ENCODE measurements at regions not wholly inside any gene's neighbourhood (a gene's known extent, or its start where the extent isn't known, plus 50 kb on each side); places are given as distances from the start of the nearest gene placed in this dataset.

- Histone ChIP-seq H3K4me2 (replicated peaks; ENCODE audit: extremely low read depth, low read length, poor library complexity, severe bottlenecking) (no peak overlapping the region), H3K4me3 (replicated peaks in 1 of 3; ENCODE audit: low read depth in 2 of 3, low read length in 3 of 3) (no peak overlapping the region), H3K27me3 (ENCODE audit: control insufficient read depth in 2 of 2, insufficient read depth in 2 of 2, low read length in 2 of 2) (peaks cover 56 to 93% of the 10 kb centered on the region in 2 donors), H4K20me1 (ENCODE audit: insufficient read depth, low read length) (no peaks in the 10 kb centered on the region), H3K9ac (ENCODE audit: insufficient read depth, low read length, poor library complexity, severe bottlenecking) (no peak overlapping the region), H2AFZ (ENCODE audit: insufficient read depth, low read depth, low read length, poor library complexity, severe bottlenecking) (no peak overlapping the region), H3K27ac (ENCODE audit: low read depth in 1 of 2, low read length in 2 of 2) (no peak overlapping the region), H3K9me3 (replicated peaks in 1 of 2; ENCODE audit: control insufficient read depth in 1 of 2, insufficient read depth in 1 of 2, low read length in 2 of 2) (peaks cover 5 to 11% of the 10 kb centered on the region in 2 donors), H3K4me1 (ENCODE audit: control insufficient read depth in 1 of 2, insufficient read depth in 2 of 2, low read length in 2 of 2) (peaks cover 13 to 17% of the 10 kb centered on the region in 2 donors), H3K36me3 (replicated peaks in 1 of 2; ENCODE audit: control insufficient read depth in 1 of 2, insufficient read depth in 2 of 2, low read length in 2 of 2) (no peaks in the 10 kb centered on the region), H3K79me2 (ENCODE audit: insufficient read depth, low read length) (no peaks in the 10 kb centered on the region)
- Mint-ChIP-seq H3K9me3 (peaks cover 4 to 13% (median 10%) of the 10 kb centered on the region in 7 donors), H3K4me1 (peaks cover 25% of the 10 kb centered on the region), H3K36me3 (no peaks in the 10 kb centered on the region), H3K27ac (peak overlapping the region in 1 of 7 donors; percentile 57), H3K4me3 (no peak overlapping the region), H3K27me3 (ENCODE audit: low read depth in 3 of 3) (peaks cover 75 to 91% (median 88%) of the 10 kb centered on the region in 3 donors)
- 98% methylated on average over 5 of the region's 6 CpGs for WGBS (ENCODE audit: insufficient coverage)
- DNase-seq, result no peak
- intact Hi-C loops (cut with micrococcal nuclease), result no loop called here
- no peak for TF ChIP-seq CTCF (IDR thresholded peaks at IDR 0.05)
These were observed 108.9 kb upstream of the PROK2 start for GRCh38 chr3:71893702-71894479.

- peak overlapping the region in 1 of 2 donors; percentile 55 for H3K4me3 Mint-ChIP-seq
- peaks cover 4 to 13% (median 10%) of the 10 kb centered on the region in 7 donors for H3K9me3 Mint-ChIP-seq
- H2AFZ ChIP-seq (ENCODE audit: insufficient read depth, low read depth, low read length, poor library complexity, severe bottlenecking), result no peak overlapping the region
- intact Hi-C loops (cut with micrococcal nuclease), result no loop called here
- H3K36me3 Mint-ChIP-seq, result no peaks in the 10 kb centered on the region
- H3K4me2 ChIP-seq (replicated peaks; ENCODE audit: extremely low read depth, low read length, poor library complexity, severe bottlenecking), result no peak overlapping the region
- no peak for TF ChIP-seq CTCF (IDR thresholded peaks at IDR 0.05)
- H3K4me1 Mint-ChIP-seq, result peaks cover 25% of the 10 kb centered on the region
- H4K20me1 ChIP-seq (ENCODE audit: insufficient read depth, low read length), result no peaks in the 10 kb centered on the region
- peaks cover 74 to 91% (median 86%) of the 10 kb centered on the region in 3 donors for H3K27me3 Mint-ChIP-seq (ENCODE audit: low read depth in 3 of 3)
- peaks cover 53 to 93% of the 10 kb centered on the region in 2 donors for H3K27me3 ChIP-seq (ENCODE audit: control insufficient read depth in 2 of 2, insufficient read depth in 2 of 2, low read length in 2 of 2)
- no peak overlapping the region for H3K27ac Mint-ChIP-seq
- H3K79me2 ChIP-seq (ENCODE audit: insufficient read depth, low read length), result no peaks in the 10 kb centered on the region
- no peak overlapping the region for H3K4me3 ChIP-seq (replicated peaks in 1 of 3; ENCODE audit: low read depth in 2 of 3, low read length in 3 of 3)
- H3K36me3 ChIP-seq (replicated peaks in 1 of 2; ENCODE audit: control insufficient read depth in 1 of 2, insufficient read depth in 2 of 2, low read length in 2 of 2), result no peaks in the 10 kb centered on the region
- H3K4me1 ChIP-seq (ENCODE audit: control insufficient read depth in 1 of 2, insufficient read depth in 2 of 2, low read length in 2 of 2), result peaks cover 13 to 19% of the 10 kb centered on the region in 2 donors
- WGBS (ENCODE audit: insufficient coverage), result 88% methylated on average over 4 of the region's 6 CpGs
- H3K27ac ChIP-seq (ENCODE audit: low read depth in 1 of 2, low read length in 2 of 2), result no peak overlapping the region
- H3K9me3 ChIP-seq (replicated peaks in 1 of 2; ENCODE audit: control insufficient read depth in 1 of 2, insufficient read depth in 1 of 2, low read length in 2 of 2), result peaks cover 5 to 11% of the 10 kb centered on the region in 2 donors
- DNase-seq, result no peak
- H3K9ac ChIP-seq (ENCODE audit: insufficient read depth, low read length, poor library complexity, severe bottlenecking), result no peak overlapping the region
These were observed 108.2 kb upstream of the PROK2 start for GRCh38 chr3:71893122-71893521.
